ENCODE measurements at regions not wholly inside any gene's neighbourhood (a gene's known extent, or its start where the extent isn't known, plus 50 kb on each side); places are given as distances from the start of the nearest gene placed in this dataset.

DNA sequence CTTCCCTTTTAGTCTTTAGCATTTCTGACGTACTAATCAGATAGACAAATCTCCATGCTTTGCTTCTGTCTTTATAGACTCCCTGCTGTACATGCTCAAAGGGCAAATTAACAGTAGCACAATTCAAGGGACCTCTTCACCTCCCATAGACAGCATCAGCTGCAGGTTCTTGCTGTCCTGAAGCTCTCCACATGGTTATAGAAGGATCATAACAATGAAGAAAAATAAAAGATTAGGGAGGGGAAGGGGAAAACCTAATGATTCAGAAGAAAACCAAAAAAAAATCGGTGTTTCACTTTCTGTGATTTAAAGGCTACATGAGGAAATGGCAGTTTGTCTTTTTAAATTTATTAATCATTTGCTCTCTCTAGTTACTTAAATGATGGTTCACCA, 155.5 kb downstream of the PTCSC3 start:
- no peak overlapping the region for H3K27ac ChIP-seq
- TF ChIP-seq CTCF (IDR thresholded peaks at IDR 0.05) = no peak
- no peak for TF ChIP-seq ZFX (IDR thresholded peaks at IDR 0.05; ENCODE audit: borderline replicate concordance)

- H3K27ac ChIP-seq = no peak overlapping the region
- TF ChIP-seq CTCF (IDR thresholded peaks at IDR 0.05) (no peak), ZFX (IDR thresholded peaks at IDR 0.05; ENCODE audit: borderline replicate concordance) (no peak)
These were observed 156.1 kb downstream of the PTCSC3 start for GRCh38 chr14:36020120-36021029.

- H3K27ac ChIP-seq = no peak overlapping the region
- TF ChIP-seq CTCF (IDR thresholded peaks at IDR 0.05) (no peak), ZFX (IDR thresholded peaks at IDR 0.05; ENCODE audit: borderline replicate concordance) (no peak)
These were observed 157.4 kb downstream of the PTCSC3 start for GRCh38 chr14:36019126-36019525.

DNA sequence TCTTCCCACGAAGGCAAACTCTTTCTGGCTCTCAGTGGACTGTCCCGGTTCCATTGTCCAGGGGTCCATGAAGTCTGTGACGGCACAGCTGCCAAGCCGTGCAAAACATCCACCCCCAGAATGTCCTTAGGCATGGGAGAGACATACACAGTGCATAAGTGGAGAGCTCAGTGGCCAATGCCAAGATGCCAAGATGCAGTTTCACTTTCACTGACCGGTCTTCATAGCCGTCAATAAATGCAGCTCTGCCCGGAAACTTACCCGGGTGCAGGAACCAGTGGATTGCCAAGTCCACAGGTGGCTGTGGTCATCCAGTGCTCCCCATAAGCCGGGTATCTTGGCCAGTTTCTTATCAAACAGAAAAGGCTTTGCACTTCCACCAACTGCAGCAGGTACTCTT, 162.3 kb downstream of the PTCSC3 start:
- H3K27ac ChIP-seq = no peak overlapping the region
- TF ChIP-seq CTCF (IDR thresholded peaks at IDR 0.05) (no peak), ZFX (IDR thresholded peaks at IDR 0.05; ENCODE audit: borderline replicate concordance) (no peak)

DNA sequence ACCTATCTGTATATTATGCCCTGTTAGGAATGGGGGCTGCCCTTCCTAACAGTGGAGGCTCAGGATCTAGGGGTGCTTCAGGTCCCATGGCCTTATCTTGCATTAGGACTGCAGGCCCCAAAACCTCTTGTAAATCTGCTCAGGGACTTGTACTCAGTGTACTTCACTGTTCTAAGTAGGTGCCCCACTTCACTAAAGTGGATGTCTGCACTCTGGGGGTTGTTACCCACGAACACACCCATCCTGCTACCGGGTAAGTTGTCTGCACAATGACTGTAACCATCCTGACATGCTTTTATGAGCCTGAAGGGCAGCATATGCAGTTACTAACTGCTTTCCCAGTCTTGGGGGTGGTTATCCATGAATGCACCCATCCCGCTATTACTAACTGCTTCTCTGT, 163.0 kb downstream of the PTCSC3 start:
- TF ChIP-seq ZFX (IDR thresholded peaks at IDR 0.05; ENCODE audit: borderline replicate concordance) (no peak), CTCF (IDR thresholded peaks at IDR 0.05) (no peak)
- H3K27ac ChIP-seq = no peak overlapping the region

DNA sequence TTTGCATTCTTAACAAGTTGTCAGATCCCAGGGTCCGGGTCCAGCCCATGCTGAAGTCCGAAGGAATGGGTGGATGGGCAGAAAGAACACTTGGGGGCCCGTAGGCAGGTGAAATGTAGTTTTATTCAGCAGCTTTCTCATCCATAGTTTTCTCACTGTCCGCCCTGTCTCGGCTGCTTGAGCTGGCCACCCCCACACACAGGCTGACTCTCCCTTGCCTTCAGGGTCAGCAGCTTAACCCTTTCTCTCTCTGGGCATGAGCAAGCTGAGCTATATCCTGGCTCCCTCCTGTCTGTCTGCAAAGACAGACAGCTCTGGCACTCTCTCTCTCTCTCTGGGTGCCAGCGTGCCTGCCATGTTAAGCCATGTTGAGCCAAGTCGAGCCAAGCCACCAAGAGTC, 163.9 kb downstream of the PTCSC3 start:
- H3K27ac ChIP-seq = no peak overlapping the region
- TF ChIP-seq CTCF (IDR thresholded peaks at IDR 0.05) (no peak), ZFX (IDR thresholded peaks at IDR 0.05; ENCODE audit: borderline replicate concordance) (no peak)

GRCh38 chr14:36009643-36010042, 166.9 kb downstream of the PTCSC3 start:
- H3K27ac ChIP-seq = no peak overlapping the region
- TF ChIP-seq CTCF (IDR thresholded peaks at IDR 0.05) = no peak

All from 22Rv1 (cell line).